Liver (tissue), 8 donors: ENCODE measurements at regions not wholly inside any gene's neighbourhood (a gene's known extent, or its start where the extent isn't known, plus 50 kb on each side); places are given as distances from the start of the nearest gene placed in this dataset.

Experiments used
- DNase-seq: peaks from one replicate; pipeline ENCODE4 v3.0.0-alpha.2; 2017; ENCODE audit warnings: low spot score
- H3K27ac ChIP-seq, 2 donors: one replicate each; pipeline ENCODE4 v1.7.0; 2013; ENCODE audit warnings: inconsistent platforms in 2 of 2, low read length in 2 of 2, control low read depth in 1 of 2, low read depth in 1 of 2, mild to moderate bottlenecking in 1 of 2
- H3K27me3 ChIP-seq, 4 donors: one replicate each; pipeline versions ENCODE4 v1.6.1 to v1.7.0; 2013; ENCODE audit warnings: low read length in 3 of 4, inconsistent platforms in 1 of 4, mild to moderate bottlenecking in 1 of 4, moderate library complexity in 1 of 4; ENCODE audit not compliant: control insufficient read depth in 4 of 4, insufficient read depth in 4 of 4
- H3K36me3 ChIP-seq, 4 donors: one replicate each; pipeline versions ENCODE4 v1.6.1 to v1.7.0; 2013; ENCODE audit warnings: low read length in 3 of 4, mild to moderate bottlenecking in 3 of 4, low read depth in 1 of 4, moderate library complexity in 1 of 4; ENCODE audit not compliant: control insufficient read depth in 4 of 4, insufficient read depth in 3 of 4
- H3K4me1 ChIP-seq, 4 donors: one replicate each; pipeline versions ENCODE4 v1.6.1 to v1.7.0; 2013; ENCODE audit warnings: low read length in 3 of 4, mild to moderate bottlenecking in 3 of 4, moderate library complexity in 1 of 4; ENCODE audit not compliant: control insufficient read depth in 4 of 4, insufficient read depth in 4 of 4
- H3K4me3 ChIP-seq, 3 donors: one replicate each; pipeline versions ENCODE4 v1.6.1 to v1.7.0; 2013; ENCODE audit warnings: low read length in 3 of 3, control low read depth in 1 of 3, low read depth in 1 of 3, mild to moderate bottlenecking in 1 of 3
- H3K9ac ChIP-seq, 2 donors: one replicate each; pipeline ENCODE4 v1.7.0; 2013; ENCODE audit warnings: low read length in 2 of 2, mild to moderate bottlenecking in 2 of 2, moderate library complexity in 2 of 2, control low read depth in 1 of 2, low read depth in 1 of 2
- H3K9me3 ChIP-seq, 4 donors: one replicate each; pipeline versions ENCODE4 v1.6.1 to v1.7.0; 2013; ENCODE audit warnings: low read length in 3 of 4; ENCODE audit not compliant: control insufficient read depth in 4 of 4
- FOXA1 ChIP-seq: IDR thresholded peaks from 2 replicates; pipeline ENCODE4 v1.6.1; 2016; ENCODE audit warnings: antibody characterized with exemption
- GABPA ChIP-seq, 2 donors: IDR thresholded peaks in 1 of 2; conservative IDR thresholded peaks in 1 of 2; 2 replicates each; pipeline ENCODE4 v1.6.1; 2016; ENCODE audit warnings: antibody characterized with exemption in 2 of 2, mild to moderate bottlenecking in 1 of 2, moderate library complexity in 1 of 2
- HNF4G ChIP-seq: IDR thresholded peaks from 2 replicates; pipeline ENCODE4 v1.6.1; 2016; ENCODE audit warnings: antibody characterized with exemption
- NR2F2 ChIP-seq: IDR thresholded peaks from 2 replicates; pipeline ENCODE4 v1.6.1; 2016; ENCODE audit warnings: antibody characterized with exemption
- RXRA ChIP-seq, 2 donors: IDR thresholded peaks; 2 replicates each; pipeline ENCODE4 v1.6.1; 2017 to 2018; ENCODE audit warnings: antibody characterized with exemption in 2 of 2, mild to moderate bottlenecking in 1 of 2
- YY1 ChIP-seq: IDR thresholded peaks from 2 replicates; pipeline ENCODE4 v1.6.1; 2016; ENCODE audit warnings: antibody characterized with exemption, mild to moderate bottlenecking
- WGBS: extraction: QIAGEN DNeasy Blood & Tissue Kit; methylation state at CpG from one replicate; pipeline ENCODE4 v1.1.7; 2013; 5-methylcytosine and 5-hydroxymethylcytosine counted together
- TF ChIP-seq, protein P1 (sequence below): IDR thresholded peaks from 2 replicates; pipeline ENCODE4 v1.6.1; 2016; ENCODE audit warnings: antibody characterized with exemption
- TF ChIP-seq, protein P2 (sequence below): IDR thresholded peaks from 2 replicates; pipeline ENCODE4 v1.6.1; 2016; ENCODE audit warnings: antibody characterized with exemption
- TF ChIP-seq, protein P3 (sequence below): fragments of 150-350 bp; IDR thresholded peaks from 2 replicates; pipeline ENCODE4 v1.5.1; 2017; ENCODE audit warnings: improper control_type of control experiment, low read depth, low read length; ENCODE audit not compliant: missing input control
- TF ChIP-seq, protein P4 (sequence below): IDR thresholded peaks from 2 replicates; pipeline ENCODE4 v1.6.1; 2016; ENCODE audit warnings: antibody characterized with exemption
- donor health status: healthy.
- donor health status: healthy.
- donor health status: healthy.
- donor health status: healthy.
- donor health status: healthy.

DNA sequence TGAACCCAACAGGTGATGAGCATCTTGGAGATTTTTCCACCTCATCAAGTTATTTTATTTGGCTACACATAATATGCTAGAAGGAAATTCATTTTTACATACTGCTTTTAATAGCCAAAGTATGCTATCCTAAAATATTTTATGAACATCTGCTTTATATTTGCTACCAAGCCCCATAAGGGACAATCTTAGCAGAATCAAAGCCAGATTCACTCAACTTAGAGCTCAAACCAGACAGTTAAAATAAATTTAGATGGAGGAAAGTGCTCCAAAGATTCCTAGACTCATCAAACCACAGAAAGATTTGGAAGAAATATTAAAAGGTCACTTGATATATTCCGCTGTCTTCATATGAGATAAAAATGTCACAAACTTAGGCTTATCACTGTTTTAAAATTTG is 637.1 kb upstream of the CCNG1 start (continued):
- TF ChIP-seq HNF4G (no peak), GABPA (IDR thresholded peaks at IDR 0.05 in 1 of 2, conservative IDR thresholded peaks at IDR 0.05 in 1 of 2) (no peak), YY1 (no peak)
- TF ChIP-seq, protein P1, sequence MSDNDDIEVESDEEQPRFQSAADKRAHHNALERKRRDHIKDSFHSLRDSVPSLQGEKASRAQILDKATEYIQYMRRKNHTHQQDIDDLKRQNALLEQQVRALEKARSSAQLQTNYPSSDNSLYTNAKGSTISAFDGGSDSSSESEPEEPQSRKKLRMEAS = no peak
- TF ChIP-seq, protein P2, sequence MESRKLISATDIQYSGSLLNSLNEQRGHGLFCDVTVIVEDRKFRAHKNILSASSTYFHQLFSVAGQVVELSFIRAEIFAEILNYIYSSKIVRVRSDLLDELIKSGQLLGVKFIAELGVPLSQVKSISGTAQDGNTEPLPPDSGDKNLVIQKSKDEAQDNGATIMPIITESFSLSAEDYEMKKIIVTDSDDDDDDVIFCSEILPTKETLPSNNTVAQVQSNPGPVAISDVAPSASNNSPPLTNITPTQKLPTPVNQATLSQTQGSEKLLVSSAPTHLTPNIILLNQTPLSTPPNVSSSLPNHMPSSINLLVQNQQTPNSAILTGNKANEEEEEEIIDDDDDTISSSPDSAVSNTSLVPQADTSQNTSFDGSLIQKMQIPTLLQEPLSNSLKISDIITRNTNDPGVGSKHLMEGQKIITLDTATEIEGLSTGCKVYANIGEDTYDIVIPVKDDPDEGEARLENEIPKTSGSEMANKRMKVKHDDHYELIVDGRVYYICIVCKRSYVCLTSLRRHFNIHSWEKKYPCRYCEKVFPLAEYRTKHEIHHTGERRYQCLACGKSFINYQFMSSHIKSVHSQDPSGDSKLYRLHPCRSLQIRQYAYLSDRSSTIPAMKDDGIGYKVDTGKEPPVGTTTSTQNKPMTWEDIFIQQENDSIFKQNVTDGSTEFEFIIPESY = no peak

DNA sequence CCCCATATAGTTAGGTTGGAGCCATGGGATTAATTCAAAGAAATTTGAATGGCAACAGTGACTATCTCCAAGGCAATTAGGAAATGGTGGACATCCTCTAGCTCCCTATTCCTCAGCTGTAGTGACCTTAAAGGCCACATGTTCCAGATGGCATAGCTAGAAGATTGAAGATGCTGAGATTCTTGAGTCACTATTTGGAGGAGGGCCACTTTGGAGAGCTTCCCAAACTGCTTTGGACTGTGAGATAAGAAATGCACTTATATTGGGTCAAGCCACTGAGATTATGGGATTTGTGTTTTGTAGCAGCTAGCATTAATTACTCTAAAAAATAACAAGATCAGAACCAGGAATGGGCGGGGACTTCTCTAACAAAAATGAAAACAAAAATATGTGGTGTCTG is 636.2 kb upstream of the CCNG1 start:
- Histone ChIP-seq H3K27me3 (no peaks in the 10 kb centered on the region), H3K4me1 (no peaks in the 10 kb centered on the region), H3K9ac (no peak overlapping the region), H3K9me3 (no peaks in the 10 kb centered on the region), H3K27ac (no peak overlapping the region), H3K36me3 (no peaks in the 10 kb centered on the region), H3K4me3 (no peak overlapping the region)
- TF ChIP-seq NR2F2 = peak; percentile 71
- no peak for TF ChIP-seq HNF4G
- WGBS = 81% methylated on average over 1 of the region's 1 CpG
- DNase-seq = no peak

DNA sequence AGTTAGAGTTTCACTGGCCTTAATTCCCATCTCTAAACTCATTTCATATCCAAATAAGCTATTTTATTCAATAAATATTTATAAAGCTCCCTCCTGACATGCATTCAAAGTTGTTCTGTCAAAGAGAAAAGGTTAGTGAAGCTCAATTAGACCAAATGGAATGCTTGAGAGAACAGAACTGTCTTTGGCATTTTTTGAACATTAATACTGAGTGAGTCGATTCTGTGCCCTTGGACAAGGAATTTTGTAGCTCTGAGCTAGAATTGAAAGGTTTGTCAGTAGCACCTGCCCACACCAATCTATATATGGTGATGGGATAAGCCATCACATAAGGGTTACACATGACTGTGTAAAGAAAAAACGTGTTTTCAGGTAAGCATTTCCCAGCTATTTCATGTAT is 631.2 kb upstream of the CCNG1 start:
- Histone ChIP-seq H3K36me3 (no peaks in the 10 kb centered on the region), H3K27me3 (no peaks in the 10 kb centered on the region), H3K9me3 (no peaks in the 10 kb centered on the region), H3K4me3 (no peak overlapping the region), H3K9ac (no peak overlapping the region), H3K27ac (no peak overlapping the region), H3K4me1 (no peaks in the 10 kb centered on the region)
- DNase-seq = no peak
- TF ChIP-seq RXRA (IDR thresholded peaks at IDR 0.05) (no peak), YY1 (no peak), FOXA1 (no peak)
- TF ChIP-seq, protein P3, sequence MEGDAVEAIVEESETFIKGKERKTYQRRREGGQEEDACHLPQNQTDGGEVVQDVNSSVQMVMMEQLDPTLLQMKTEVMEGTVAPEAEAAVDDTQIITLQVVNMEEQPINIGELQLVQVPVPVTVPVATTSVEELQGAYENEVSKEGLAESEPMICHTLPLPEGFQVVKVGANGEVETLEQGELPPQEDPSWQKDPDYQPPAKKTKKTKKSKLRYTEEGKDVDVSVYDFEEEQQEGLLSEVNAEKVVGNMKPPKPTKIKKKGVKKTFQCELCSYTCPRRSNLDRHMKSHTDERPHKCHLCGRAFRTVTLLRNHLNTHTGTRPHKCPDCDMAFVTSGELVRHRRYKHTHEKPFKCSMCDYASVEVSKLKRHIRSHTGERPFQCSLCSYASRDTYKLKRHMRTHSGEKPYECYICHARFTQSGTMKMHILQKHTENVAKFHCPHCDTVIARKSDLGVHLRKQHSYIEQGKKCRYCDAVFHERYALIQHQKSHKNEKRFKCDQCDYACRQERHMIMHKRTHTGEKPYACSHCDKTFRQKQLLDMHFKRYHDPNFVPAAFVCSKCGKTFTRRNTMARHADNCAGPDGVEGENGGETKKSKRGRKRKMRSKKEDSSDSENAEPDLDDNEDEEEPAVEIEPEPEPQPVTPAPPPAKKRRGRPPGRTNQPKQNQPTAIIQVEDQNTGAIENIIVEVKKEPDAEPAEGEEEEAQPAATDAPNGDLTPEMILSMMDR = no peak
- TF ChIP-seq, protein P4, sequence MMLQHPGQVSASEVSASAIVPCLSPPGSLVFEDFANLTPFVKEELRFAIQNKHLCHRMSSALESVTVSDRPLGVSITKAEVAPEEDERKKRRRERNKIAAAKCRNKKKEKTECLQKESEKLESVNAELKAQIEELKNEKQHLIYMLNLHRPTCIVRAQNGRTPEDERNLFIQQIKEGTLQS = no peak
- TF ChIP-seq, protein P2 = no peak
- 59% methylated on average over 2 of the region's 2 CpGs for WGBS
